ENCODE measurements at regions not wholly inside any gene's neighbourhood (a gene's known extent, or its start where the extent isn't known, plus 50 kb on each side); places are given as distances from the start of the nearest gene placed in this dataset.
A peak's percentile ranks its signal among the peaks of the same experiment; 100 is the strongest.

GRCh38 chr4:112865443-112865842 lies 184.0 kb upstream of the ANK2 start:
- no peak overlapping the region for H2BK120ac ChIP-seq (ENCODE audit: low read depth, low read length)

GRCh38 chr4:112876316-112876715 lies 173.1 kb upstream of the ANK2 start:
- H3K27ac ChIP-seq (ENCODE audit: low read depth, low read length) = no peak overlapping the region
- H3K4ac ChIP-seq (ENCODE audit: low read depth, low read length) = no peak overlapping the region
- H3K56ac ChIP-seq (ENCODE audit: low read length) = no peak overlapping the region
- H3K23ac ChIP-seq (ENCODE audit: low read length) = no peak overlapping the region
- H3K18ac ChIP-seq (ENCODE audit: low read length) = no peak overlapping the region
- peak; percentile 42 for DNase-seq
- H3K27me3 ChIP-seq (ENCODE audit: insufficient read depth, low read length, poor library complexity) = no peaks in the 10 kb centered on the region
- WGBS (ENCODE audit: extremely low coverage, insufficient coverage, low lambda C conversion rate) = 100% methylated on average over 1 of the region's 2 CpGs
- H3K79me1 ChIP-seq (ENCODE audit: low read length) = peaks cover 3% of the 10 kb centered on the region
- H3K79me2 ChIP-seq (ENCODE audit: control insufficient read depth, insufficient read depth, low read length) = no peaks in the 10 kb centered on the region
- H4K8ac ChIP-seq (ENCODE audit: low read depth, low read length) = no peak overlapping the region
- peaks cover 3% of the 10 kb centered on the region for H3K4me1 ChIP-seq (ENCODE audit: control insufficient read depth, low read depth, low read length)
- H3K4me3 ChIP-seq (ENCODE audit: low read length) = no peak overlapping the region
- H4K5ac ChIP-seq (ENCODE audit: low read length) = no peak overlapping the region
- no peaks in the 10 kb centered on the region for H3K36me3 ChIP-seq (ENCODE audit: control insufficient read depth, insufficient read depth, low read length)
- H3K9ac ChIP-seq (ENCODE audit: low read length) = no peak overlapping the region
- no peak overlapping the region for H2AK5ac ChIP-seq (ENCODE audit: low read length)
- H2BK15ac ChIP-seq (replicated peaks; ENCODE audit: low read depth) = peak overlapping the region; percentile 7
- H2BK120ac ChIP-seq (ENCODE audit: low read depth, low read length) = no peak overlapping the region
- H2BK5ac ChIP-seq (ENCODE audit: low read length) = no peak overlapping the region
- no peak overlapping the region for H3K4me2 ChIP-seq (ENCODE audit: low read length)

More at GRCh38 chr4:112865443-112865842, 184.0 kb upstream of the ANK2 start:
- no peak overlapping the region for H3K4me2 ChIP-seq (ENCODE audit: low read length)
- no peak overlapping the region for H2BK5ac ChIP-seq (ENCODE audit: low read length)
- H3K56ac ChIP-seq (ENCODE audit: low read length) = no peak overlapping the region
- H3K4me1 ChIP-seq (ENCODE audit: control insufficient read depth, low read depth, low read length) = peaks cover 5% of the 10 kb centered on the region
- no peak overlapping the region for H3K4me3 ChIP-seq (ENCODE audit: low read length)
- no peaks in the 10 kb centered on the region for H3K36me3 ChIP-seq (ENCODE audit: control insufficient read depth, insufficient read depth, low read length)
- no peak overlapping the region for H2BK15ac ChIP-seq (replicated peaks; ENCODE audit: low read depth)
- no peaks in the 10 kb centered on the region for H3K79me1 ChIP-seq (ENCODE audit: low read length)
- no peak overlapping the region for H2AK5ac ChIP-seq (ENCODE audit: low read length)
- H4K8ac ChIP-seq (ENCODE audit: low read depth, low read length) = no peak overlapping the region
- no peak overlapping the region for H3K27ac ChIP-seq (ENCODE audit: low read depth, low read length)
- H3K4ac ChIP-seq (ENCODE audit: low read depth, low read length) = no peak overlapping the region
- H3K27me3 ChIP-seq (ENCODE audit: insufficient read depth, low read length, poor library complexity) = no peaks in the 10 kb centered on the region
- H3K79me2 ChIP-seq (ENCODE audit: control insufficient read depth, insufficient read depth, low read length) = no peaks in the 10 kb centered on the region
- no peak for DNase-seq
- no peak overlapping the region for H3K23ac ChIP-seq (ENCODE audit: low read length)
- H4K5ac ChIP-seq (ENCODE audit: low read length) = no peak overlapping the region
- H3K18ac ChIP-seq (ENCODE audit: low read length) = no peak overlapping the region
- no peak overlapping the region for H3K9ac ChIP-seq (ENCODE audit: low read length)

- Histone ChIP-seq H3K79me2 (ENCODE audit: control insufficient read depth, insufficient read depth, low read length) (no peaks in the 10 kb centered on the region), H3K4me2 (ENCODE audit: low read length) (no peak overlapping the region), H3K27ac (ENCODE audit: low read depth, low read length) (no peak overlapping the region), H3K79me1 (ENCODE audit: low read length) (peaks cover 5% of the 10 kb centered on the region), H2BK5ac (ENCODE audit: low read length) (no peak overlapping the region), H3K36me3 (ENCODE audit: control insufficient read depth, insufficient read depth, low read length) (no peaks in the 10 kb centered on the region), H3K9ac (ENCODE audit: low read length) (peak overlapping the region; percentile 10), H2AK5ac (ENCODE audit: low read length) (no peak overlapping the region), H2BK120ac (ENCODE audit: low read depth, low read length) (no peak overlapping the region), H3K4me1 (ENCODE audit: control insufficient read depth, low read depth, low read length) (peaks cover 3% of the 10 kb centered on the region), H3K4ac (ENCODE audit: low read depth, low read length) (no peak overlapping the region), H3K56ac (ENCODE audit: low read length) (no peak overlapping the region), H3K27me3 (ENCODE audit: insufficient read depth, low read length, poor library complexity) (no peaks in the 10 kb centered on the region), H4K5ac (ENCODE audit: low read length) (no peak overlapping the region), H3K23ac (ENCODE audit: low read length) (no peak overlapping the region), H3K18ac (ENCODE audit: low read length) (no peak overlapping the region), H3K4me3 (ENCODE audit: low read length) (no peak overlapping the region), H2BK15ac (replicated peaks; ENCODE audit: low read depth) (no peak overlapping the region), H4K8ac (ENCODE audit: low read depth, low read length) (no peak overlapping the region)
- DNase-seq = peak; percentile 33
- no CpG with 5 or more reads among the region's 12 CpGs for WGBS (ENCODE audit: extremely low coverage, insufficient coverage, low lambda C conversion rate)
These were observed 167.6 kb upstream of the ANK2 start for GRCh38 chr4:112881842-112882241.

GRCh38 chr4:112882286-112882685 lies 167.2 kb upstream of the ANK2 start:
- no peak overlapping the region for H3K4me3 ChIP-seq (ENCODE audit: low read length)

GRCh38 chr4:112884406-112884805 lies 165.0 kb upstream of the ANK2 start:
- no peaks in the 10 kb centered on the region for H3K79me2 ChIP-seq (ENCODE audit: control insufficient read depth, insufficient read depth, low read length)
- no peak overlapping the region for H3K4me3 ChIP-seq (ENCODE audit: low read length)
- H3K4me1 ChIP-seq (ENCODE audit: control insufficient read depth, low read depth, low read length) = peaks cover 3% of the 10 kb centered on the region

More at GRCh38 chr4:112882286-112882685, 167.2 kb upstream of the ANK2 start:
- no peak overlapping the region for H3K18ac ChIP-seq (ENCODE audit: low read length)
- H2BK120ac ChIP-seq (ENCODE audit: low read depth, low read length) = no peak overlapping the region
- no peak overlapping the region for H4K8ac ChIP-seq (ENCODE audit: low read depth, low read length)
- no peak for DNase-seq
- no peak overlapping the region for H2BK5ac ChIP-seq (ENCODE audit: low read length)
- no peaks in the 10 kb centered on the region for H3K79me2 ChIP-seq (ENCODE audit: control insufficient read depth, insufficient read depth, low read length)
- H2BK15ac ChIP-seq (replicated peaks; ENCODE audit: low read depth) = no peak overlapping the region
- H3K4me1 ChIP-seq (ENCODE audit: control insufficient read depth, low read depth, low read length) = peaks cover 3% of the 10 kb centered on the region
- H3K56ac ChIP-seq (ENCODE audit: low read length) = no peak overlapping the region
- H3K9ac ChIP-seq (ENCODE audit: low read length) = no peak overlapping the region
- H2AK5ac ChIP-seq (ENCODE audit: low read length) = no peak overlapping the region
- H3K27ac ChIP-seq (ENCODE audit: low read depth, low read length) = no peak overlapping the region
- peaks cover 4% of the 10 kb centered on the region for H3K79me1 ChIP-seq (ENCODE audit: low read length)
- no peak overlapping the region for H3K4ac ChIP-seq (ENCODE audit: low read depth, low read length)
- H3K27me3 ChIP-seq (ENCODE audit: insufficient read depth, low read length, poor library complexity) = no peaks in the 10 kb centered on the region
- no peaks in the 10 kb centered on the region for H3K36me3 ChIP-seq (ENCODE audit: control insufficient read depth, insufficient read depth, low read length)
- no peak overlapping the region for H3K4me2 ChIP-seq (ENCODE audit: low read length)
- no peak overlapping the region for H4K5ac ChIP-seq (ENCODE audit: low read length)
- no CpG with 5 or more reads among the region's 4 CpGs for WGBS (ENCODE audit: extremely low coverage, insufficient coverage, low lambda C conversion rate)
- H3K23ac ChIP-seq (ENCODE audit: low read length) = no peak overlapping the region

GRCh38 chr4:112885897-112886296 lies 163.6 kb upstream of the ANK2 start:
- Histone ChIP-seq H3K79me2 (ENCODE audit: control insufficient read depth, insufficient read depth, low read length) (no peaks in the 10 kb centered on the region), H3K27me3 (ENCODE audit: insufficient read depth, low read length, poor library complexity) (no peaks in the 10 kb centered on the region), H3K56ac (ENCODE audit: low read length) (no peak overlapping the region), H3K23ac (ENCODE audit: low read length) (no peak overlapping the region), H2BK15ac (replicated peaks; ENCODE audit: low read depth) (no peak overlapping the region), H3K27ac (ENCODE audit: low read depth, low read length) (no peak overlapping the region), H4K5ac (ENCODE audit: low read length) (no peak overlapping the region), H2BK120ac (ENCODE audit: low read depth, low read length) (no peak overlapping the region), H4K8ac (ENCODE audit: low read depth, low read length) (no peak overlapping the region), H3K4me2 (ENCODE audit: low read length) (no peak overlapping the region), H3K79me1 (ENCODE audit: low read length) (peaks cover 3% of the 10 kb centered on the region), H3K18ac (ENCODE audit: low read length) (no peak overlapping the region), H3K4me1 (ENCODE audit: control insufficient read depth, low read depth, low read length) (no peaks in the 10 kb centered on the region), H3K36me3 (ENCODE audit: control insufficient read depth, insufficient read depth, low read length) (no peaks in the 10 kb centered on the region), H3K4ac (ENCODE audit: low read depth, low read length) (no peak overlapping the region), H3K4me3 (ENCODE audit: low read length) (no peak overlapping the region), H2BK5ac (ENCODE audit: low read length) (no peak overlapping the region), H3K9ac (ENCODE audit: low read length) (no peak overlapping the region), H2AK5ac (ENCODE audit: low read length) (no peak overlapping the region)
- WGBS (ENCODE audit: extremely low coverage, insufficient coverage, low lambda C conversion rate) = no CpG with 5 or more reads among the region's 2 CpGs
- DNase-seq = peak; percentile 33

More at GRCh38 chr4:112884406-112884805, 165.0 kb upstream of the ANK2 start:
- no peak overlapping the region for H3K56ac ChIP-seq (ENCODE audit: low read length)
- DNase-seq = no peak
- H2BK15ac ChIP-seq (replicated peaks; ENCODE audit: low read depth) = no peak overlapping the region
- no peak overlapping the region for H4K5ac ChIP-seq (ENCODE audit: low read length)
- no CpG with 5 or more reads among the region's 1 CpG for WGBS (ENCODE audit: extremely low coverage, insufficient coverage, low lambda C conversion rate)
- peaks cover 5% of the 10 kb centered on the region for H3K79me1 ChIP-seq (ENCODE audit: low read length)
- no peak overlapping the region for H3K4me2 ChIP-seq (ENCODE audit: low read length)
- H3K9ac ChIP-seq (ENCODE audit: low read length) = no peak overlapping the region
- H3K27ac ChIP-seq (ENCODE audit: low read depth, low read length) = no peak overlapping the region
- H2BK120ac ChIP-seq (ENCODE audit: low read depth, low read length) = no peak overlapping the region
- H3K4ac ChIP-seq (ENCODE audit: low read depth, low read length) = no peak overlapping the region
- no peak overlapping the region for H2BK5ac ChIP-seq (ENCODE audit: low read length)
- no peak overlapping the region for H3K18ac ChIP-seq (ENCODE audit: low read length)
- no peaks in the 10 kb centered on the region for H3K36me3 ChIP-seq (ENCODE audit: control insufficient read depth, insufficient read depth, low read length)
- no peak overlapping the region for H4K8ac ChIP-seq (ENCODE audit: low read depth, low read length)
- H2AK5ac ChIP-seq (ENCODE audit: low read length) = no peak overlapping the region
- H3K27me3 ChIP-seq (ENCODE audit: insufficient read depth, low read length, poor library complexity) = no peaks in the 10 kb centered on the region
- H3K23ac ChIP-seq (ENCODE audit: low read length) = no peak overlapping the region
